Fibroblast of the conjunctiva (primary cell): ENCODE measurements at regions not wholly inside any gene's neighbourhood (a gene's known extent, or its start where the extent isn't known, plus 50 kb on each side); places are given as distances from the start of the nearest gene placed in this dataset.
"Not testable (repeated sequence)": the region's sequence is repeated elsewhere in the genome, so short reads cannot be mapped to it uniquely, and the experiment has no call there.

ENCODE experiments used
- DNase-seq: peaks from one replicate; pipeline ENCODE4 v3.0.0-alpha.2; 2010; ENCODE audit warnings: low read depth

DNA sequence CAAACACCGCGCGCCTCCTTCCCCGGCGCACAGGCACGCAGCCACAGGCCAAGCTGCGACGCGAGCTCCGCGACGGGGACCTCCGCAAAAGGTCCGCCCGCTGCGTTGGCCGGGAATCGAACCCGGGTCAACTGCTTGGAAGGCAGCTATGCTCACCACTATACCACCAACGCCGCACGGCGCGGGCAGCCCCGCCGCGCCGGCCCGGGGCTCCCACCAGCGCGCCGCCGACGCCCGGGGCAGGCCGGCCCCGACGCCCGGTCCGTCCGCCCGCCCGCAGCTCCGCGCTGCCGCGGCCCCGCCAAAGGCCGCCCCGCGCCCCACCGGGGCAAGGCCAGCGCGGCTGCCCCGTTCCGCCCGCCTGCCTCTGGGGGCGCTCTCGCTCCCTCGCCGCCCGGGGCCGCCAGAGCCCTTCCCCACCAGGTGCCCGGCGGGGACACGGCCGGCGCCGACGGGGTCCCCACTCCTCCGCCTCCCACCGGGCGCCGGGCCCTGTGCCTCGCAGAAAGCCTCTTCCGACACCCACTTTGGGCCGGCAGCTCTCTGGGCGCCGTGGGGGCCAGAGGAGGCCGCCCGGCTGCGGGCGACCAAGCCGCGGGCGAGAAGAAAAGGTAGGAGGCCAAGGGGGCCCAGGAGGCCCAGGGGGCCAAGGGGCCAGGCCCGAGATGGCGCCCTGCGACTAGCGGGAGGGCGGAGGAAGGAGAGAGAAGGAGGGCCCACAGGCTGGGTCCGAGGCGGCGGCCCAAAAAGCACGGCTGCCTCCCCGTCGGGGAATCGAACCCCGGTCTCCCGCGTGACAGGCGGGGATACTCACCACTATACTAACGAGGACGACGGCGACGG, 50.2 kb upstream of the FCGR2A start:
- not testable (repeated sequence) for DNase-seq

GRCh38 chr1:161453950-161454864, 51.0 kb upstream of the FCGR2A start:
- DNase-seq, result not testable (repeated sequence)

GRCh38 chr1:161451698-161452348, 53.4 kb upstream of the FCGR2A start:
- DNase-seq, result not testable (repeated sequence)

DNA sequence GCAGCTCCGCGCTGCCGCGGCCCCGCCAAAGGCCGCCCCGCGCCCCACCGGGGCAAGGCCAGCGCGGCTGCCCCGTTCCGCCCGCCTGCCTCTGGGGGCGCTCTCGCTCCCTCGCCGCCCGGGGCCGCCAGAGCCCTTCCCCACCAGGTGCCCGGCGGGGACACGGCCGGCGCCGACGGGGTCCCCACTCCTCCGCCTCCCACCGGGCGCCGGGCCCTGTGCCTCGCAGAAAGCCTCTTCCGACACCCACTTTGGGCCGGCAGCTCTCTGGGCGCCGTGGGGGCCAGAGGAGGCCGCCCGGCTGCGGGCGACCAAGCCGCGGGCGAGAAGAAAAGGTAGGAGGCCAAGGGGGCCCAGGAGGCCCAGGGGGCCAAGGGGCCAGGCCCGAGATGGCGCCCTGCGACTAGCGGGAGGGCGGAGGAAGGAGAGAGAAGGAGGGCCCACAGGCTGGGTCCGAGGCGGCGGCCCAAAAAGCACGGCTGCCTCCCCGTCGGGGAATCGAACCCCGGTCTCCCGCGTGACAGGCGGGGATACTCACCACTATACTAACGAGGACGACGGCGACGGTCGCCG, 57.4 kb upstream of the FCGR2A start:
- DNase-seq, result not testable (repeated sequence)

DNA sequence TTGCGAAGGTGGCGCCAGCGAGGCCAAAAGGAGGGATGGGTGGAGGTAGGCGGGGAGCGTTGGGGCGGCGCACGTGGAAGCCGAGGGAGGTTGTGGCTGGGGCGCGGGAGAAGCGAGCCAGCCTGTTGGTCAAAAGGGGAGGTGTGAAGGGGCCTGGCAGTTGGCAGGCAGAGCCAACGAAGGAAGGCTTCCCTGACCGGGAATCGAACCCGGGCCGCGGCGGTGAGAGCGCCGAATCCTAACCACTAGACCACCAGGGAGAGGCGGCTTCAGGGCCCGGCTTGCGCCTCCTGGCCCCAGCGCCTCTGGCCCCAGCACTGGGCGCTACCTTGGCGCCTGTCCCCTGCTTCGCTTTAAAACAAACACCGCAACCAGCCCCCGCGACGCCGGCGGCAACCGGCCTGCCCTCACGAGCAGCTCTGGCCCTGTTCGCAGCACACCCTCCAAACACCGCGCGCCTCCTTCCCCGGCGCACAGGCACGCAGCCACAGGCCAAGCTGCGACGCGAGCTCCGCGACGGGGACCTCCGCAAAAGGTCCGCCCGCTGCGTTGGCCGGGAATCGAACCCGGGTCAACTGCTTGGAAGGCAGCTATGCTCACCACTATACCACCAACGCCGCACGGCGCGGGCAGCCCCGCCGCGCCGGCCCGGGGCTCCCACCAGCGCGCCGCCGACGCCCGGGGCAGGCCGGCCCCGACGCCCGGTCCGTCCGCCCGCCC, 58.1 kb upstream of the FCGR2A start:
- not testable (repeated sequence) for DNase-seq

DNA sequence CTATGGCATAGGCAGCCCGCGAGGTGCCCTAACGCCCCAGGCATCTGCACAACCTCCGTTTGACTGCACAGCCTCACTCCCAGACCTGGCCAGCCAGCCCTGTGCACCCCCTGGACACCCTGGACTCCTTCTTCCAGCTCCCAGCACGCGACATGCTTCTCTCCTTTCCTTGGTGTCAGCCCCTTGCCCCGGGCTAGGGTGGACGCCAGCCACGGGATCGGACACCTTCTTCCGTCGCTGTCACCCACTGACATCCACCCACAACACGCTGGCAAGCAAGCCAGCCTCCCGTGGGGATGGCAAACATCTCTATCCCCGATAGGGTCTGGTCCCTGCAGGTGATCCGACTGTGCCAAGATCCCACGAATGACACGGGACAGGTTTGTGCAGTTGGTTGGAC, 60.5 kb upstream of the FCGR2A start:
- not testable (repeated sequence) for DNase-seq

GRCh38 chr1:161444255-161444654, 61.0 kb upstream of the FCGR2A start:
- DNase-seq, result not testable (repeated sequence)

GRCh38 chr1:161440312-161440894, 64.9 kb upstream of the FCGR2A start:
- DNase-seq, result no peak

GRCh38 chr1:161439280-161440232, 65.7 kb upstream of the FCGR2A start:
- DNase-seq, result no peak

DNA sequence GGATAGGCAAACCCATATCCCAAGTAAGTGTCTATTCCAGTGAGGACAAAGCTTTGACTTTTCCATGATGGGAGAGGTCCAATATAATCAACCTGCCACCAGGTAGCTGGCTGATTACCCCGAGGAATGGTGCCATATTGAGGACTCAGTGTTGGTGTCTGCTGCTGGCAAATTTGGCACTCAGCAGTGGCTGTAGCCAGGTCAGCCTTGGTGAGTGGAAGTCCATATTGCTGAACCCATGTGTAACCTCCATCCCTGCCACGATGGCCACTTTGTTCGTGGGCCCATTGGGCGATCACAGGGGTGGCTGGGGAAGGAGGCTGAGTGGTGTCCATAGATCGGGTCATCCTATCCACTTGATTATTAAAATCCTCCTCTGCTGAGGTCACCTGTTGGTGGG, 65.5 kb upstream of the CFAP126 start:
- DNase-seq, result not testable (repeated sequence)

- no peak for DNase-seq
These were observed 64.4 kb upstream of the CFAP126 start for GRCh38 chr1:161432091-161432490.

GRCh38 chr1:161427733-161428516, 60.2 kb upstream of the CFAP126 start:
- peak; percentile 43 for DNase-seq

- not testable (repeated sequence) for DNase-seq
These were observed 55.2 kb upstream of the CFAP126 start for GRCh38 chr1:161422914-161423313.

GRCh38 chr1:161421456-161421855, 53.8 kb upstream of the CFAP126 start:
- no peak for DNase-seq

GRCh38 chr1:161420763-161421455, 53.2 kb upstream of the CFAP126 start:
- DNase-seq, result no peak

GRCh38 chr1:161417536-161417935, 49.9 kb upstream of the CFAP126 start:
- not testable (repeated sequence) for DNase-seq
